Tibial artery (tissue), 4 donors: ENCODE measurements at regions not wholly inside any gene's neighbourhood (a gene's known extent, or its start where the extent isn't known, plus 50 kb on each side); places are given as distances from the start of the nearest gene placed in this dataset.

Experiments used
- DNase-seq, 2 donors: peaks; one replicate each; pipeline ENCODE4 v3.0.0-alpha.2; 2019
- H3K27ac ChIP-seq, 2 donors: fragments of 200-600 bp; sonication (generic) in 1 of 2; 1 replicate in 1 of 2; 2 replicates in 1 of 2; pipeline ENCODE4 v1.5.1; 2018 to 2019; ENCODE audit warnings: mild to moderate bottlenecking in 1 of 2
- H3K27me3 ChIP-seq, 2 donors: fragments of 200-600 bp; sonication (generic) in 1 of 2; one replicate each; pipeline versions ENCODE4 v1.5.1 to v1.6.0; 2016 to 2019
- H3K36me3 ChIP-seq, 3 donors: fragments of 200-600 bp; sonication (generic) in 2 of 3; one replicate each; pipeline ENCODE4 v1.5.1; 2016 to 2019; ENCODE audit warnings: mild to moderate bottlenecking in 2 of 3
- H3K4me1 ChIP-seq, 4 donors: fragments of 200-600 bp; sonication (generic) in 2 of 4; 1 replicate in 3 of 4; 2 replicates in 1 of 4; pipeline ENCODE4 v1.5.1; 2016 to 2019
- H3K4me3 ChIP-seq, 2 donors: fragments of 200-600 bp; sonication (generic) in 1 of 2; 1 replicate in 1 of 2; 2 replicates in 1 of 2; pipeline ENCODE4 v1.5.1; 2018 to 2019; ENCODE audit warnings: mild to moderate bottlenecking in 2 of 2
- H3K9me3 ChIP-seq, 3 donors: fragments of 200-600 bp; sonication (generic) in 1 of 3; one replicate each; pipeline ENCODE4 v1.5.1; 2016 to 2019
- CTCF ChIP-seq, 2 experiments: fragments of 200-600 bp in 1 of 2; fragments of 450-650 bp in 1 of 2; IDR thresholded peaks; one replicate each; pipeline ENCODE4 v1.5.1; 2017 to 2019; ENCODE audit warnings: antibody characterized with exemption in 2 of 2, mild to moderate bottlenecking in 1 of 2, moderate library complexity in 1 of 2
- intact Hi-C: fragments of 100-400 bp; cut with DNase I; formaldehyde crosslinking; loops from one replicate; pipeline ENCODE4 v1.15.0; 2023; ENCODE audit warnings: low total_unique reads

- H3K27ac ChIP-seq, result peak overlapping the region; percentile 45 to 49
- intact Hi-C loops, result no loop called here
- H3K9me3 ChIP-seq, result no peaks in the 10 kb centered on the region
- no peaks in the 10 kb centered on the region for H3K36me3 ChIP-seq
- H3K4me1 ChIP-seq, result peaks cover 0 to 38% (median 11%) of the 10 kb centered on the region in 4 donors
- H3K27me3 ChIP-seq, result no peaks in the 10 kb centered on the region
- H3K4me3 ChIP-seq, result no peak overlapping the region
- DNase-seq, result no peak
- TF ChIP-seq CTCF (IDR thresholded peaks at IDR 0.05), result no peak
Observed at GRCh38 chr4:15327311-15328298, 100.2 kb upstream of the C1QTNF7 start.

GRCh38 chr4:15331930-15332329 lies 95.9 kb upstream of the C1QTNF7 start:
- TF ChIP-seq CTCF (IDR thresholded peaks at IDR 0.05), result no peak
- intact Hi-C loops, result no loop called here
- Histone ChIP-seq H3K4me3 (no peak overlapping the region), H3K9me3 (no peaks in the 10 kb centered on the region), H3K36me3 (no peaks in the 10 kb centered on the region), H3K27ac (no peak overlapping the region), H3K27me3 (no peaks in the 10 kb centered on the region), H3K4me1 (peaks cover 0 to 43% (median 8%) of the 10 kb centered on the region in 4 donors)
- DNase-seq, result no peak

GRCh38 chr4:15332377-15332776 lies 95.5 kb upstream of the C1QTNF7 start:
- DNase-seq, result no peak
- intact Hi-C loops, result no loop called here
- Histone ChIP-seq H3K4me3 (no peak overlapping the region), H3K36me3 (no peaks in the 10 kb centered on the region), H3K27me3 (no peaks in the 10 kb centered on the region), H3K27ac (no peak overlapping the region), H3K4me1 (peaks cover 0 to 41% (median 3%) of the 10 kb centered on the region in 4 donors), H3K9me3 (no peaks in the 10 kb centered on the region)
- no peak for TF ChIP-seq CTCF (IDR thresholded peaks at IDR 0.05)

GRCh38 chr4:15333692-15334633 lies 93.9 kb upstream of the C1QTNF7 start:
- H3K4me1 ChIP-seq, result peaks cover 0 to 46% (median 0%) of the 10 kb centered on the region in 4 donors

More at GRCh38 chr4:15333692-15334633, 93.9 kb upstream of the C1QTNF7 start:
- TF ChIP-seq CTCF (IDR thresholded peaks at IDR 0.05), result no peak
- no peak for DNase-seq
- H3K36me3 ChIP-seq, result no peaks in the 10 kb centered on the region
- intact Hi-C loops, result no loop called here
- no peak overlapping the region for H3K27ac ChIP-seq
- H3K4me3 ChIP-seq, result no peak overlapping the region
- no peaks in the 10 kb centered on the region for H3K9me3 ChIP-seq
- H3K27me3 ChIP-seq, result no peaks in the 10 kb centered on the region
